KG1 (cell line): ENCODE measurements at regions not wholly inside any gene's neighbourhood (a gene's known extent, or its start where the extent isn't known, plus 50 kb on each side); places are given as distances from the start of the nearest gene placed in this dataset.

Experiments used
- DNase-seq: peaks from one replicate; lab custom pipeline; 2025; lab: John Stamatoyannopoulos, UW

DNA sequence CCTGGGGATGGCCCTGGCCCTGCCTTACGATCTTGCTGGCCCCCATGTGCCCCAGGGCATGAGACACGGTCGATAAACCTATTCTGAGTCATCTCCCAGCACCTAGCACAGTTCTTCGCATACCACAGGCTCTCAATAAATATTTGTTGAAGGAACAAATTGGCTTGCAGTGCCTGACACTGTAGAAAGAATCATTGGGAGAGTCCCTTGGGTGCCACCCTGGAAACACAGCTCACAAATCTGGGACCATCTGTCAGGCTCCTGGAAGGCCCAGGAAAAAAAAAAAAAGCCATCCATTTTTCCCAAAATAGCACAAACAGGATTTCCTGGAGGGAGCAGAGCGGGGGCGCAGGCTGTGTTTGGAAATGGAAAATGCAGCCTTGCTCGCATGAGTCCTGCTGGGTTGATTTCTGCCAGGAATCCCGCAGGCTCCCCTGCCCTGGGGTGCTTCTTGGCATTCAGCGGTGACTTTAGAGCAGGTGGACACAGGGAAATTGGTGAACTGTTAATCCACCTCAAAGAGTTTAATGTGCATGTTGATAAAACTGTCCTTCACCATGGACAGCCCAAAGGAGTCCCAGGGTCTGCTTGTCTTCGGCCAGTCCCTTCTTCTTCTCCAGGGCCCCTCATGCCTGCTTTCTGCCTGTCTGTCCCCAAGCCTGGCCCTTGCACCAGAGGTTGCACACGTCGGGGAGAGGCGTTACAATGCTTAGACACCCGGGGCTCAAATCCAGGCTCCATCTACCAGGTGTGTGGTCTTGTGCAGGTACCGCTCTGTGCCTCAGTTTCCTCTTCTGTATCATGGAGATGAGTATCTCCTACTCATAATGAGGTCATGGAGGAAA is 106.1 kb upstream of the RFLNA start:
- DNase-seq, result no peak

DNA sequence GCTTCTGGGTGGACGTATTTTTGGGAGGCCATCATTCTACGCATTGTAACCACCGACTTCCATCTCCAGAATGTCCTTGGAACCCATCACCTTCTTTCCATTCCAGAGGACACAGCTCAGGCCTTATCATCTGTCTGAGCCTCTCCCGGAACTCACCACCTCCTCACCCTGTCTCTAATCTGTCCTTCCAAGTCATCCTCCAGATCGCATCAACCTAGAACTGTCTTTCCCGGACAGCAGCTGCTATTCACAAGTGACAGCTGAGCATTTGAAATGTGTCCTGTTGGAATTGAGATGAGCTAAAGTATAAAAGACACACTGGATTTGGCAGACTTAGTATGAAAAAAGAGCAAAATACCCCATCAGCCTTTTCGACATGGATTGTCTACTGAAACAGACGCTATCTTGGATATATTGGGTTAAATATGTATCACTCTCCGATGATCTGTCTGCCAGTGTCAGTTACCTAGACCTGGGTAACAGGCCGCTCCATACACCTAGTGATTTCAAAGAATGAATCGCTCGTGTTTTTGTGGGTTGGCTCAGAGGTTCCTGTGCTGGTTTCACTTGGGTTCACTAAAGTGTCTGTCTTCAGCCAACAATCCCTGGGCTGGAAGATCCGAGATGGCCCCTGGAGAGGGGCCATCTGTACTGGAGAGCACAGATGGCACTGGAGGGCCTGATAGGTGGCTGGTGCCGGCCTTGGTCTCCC is 104.4 kb upstream of the RFLNA start:
- DNase-seq, result no peak

DNA sequence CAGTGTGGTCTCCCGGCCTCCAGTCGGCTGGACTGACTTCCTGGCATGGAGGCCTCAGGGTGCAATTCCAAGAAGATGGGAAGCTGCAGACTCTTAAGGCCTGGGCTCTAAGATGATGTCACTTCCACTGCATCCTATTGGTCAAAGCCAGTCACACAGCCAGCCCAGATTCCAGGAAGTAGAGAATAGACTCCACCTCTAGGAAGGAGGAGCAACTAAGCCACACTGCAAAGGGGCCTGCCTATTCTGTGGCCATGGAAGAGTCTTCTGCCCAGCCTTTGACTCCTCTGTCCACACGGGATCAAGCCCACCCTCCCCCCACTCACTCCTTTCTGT is 103.9 kb upstream of the RFLNA start:
- DNase-seq, result no peak

DNA sequence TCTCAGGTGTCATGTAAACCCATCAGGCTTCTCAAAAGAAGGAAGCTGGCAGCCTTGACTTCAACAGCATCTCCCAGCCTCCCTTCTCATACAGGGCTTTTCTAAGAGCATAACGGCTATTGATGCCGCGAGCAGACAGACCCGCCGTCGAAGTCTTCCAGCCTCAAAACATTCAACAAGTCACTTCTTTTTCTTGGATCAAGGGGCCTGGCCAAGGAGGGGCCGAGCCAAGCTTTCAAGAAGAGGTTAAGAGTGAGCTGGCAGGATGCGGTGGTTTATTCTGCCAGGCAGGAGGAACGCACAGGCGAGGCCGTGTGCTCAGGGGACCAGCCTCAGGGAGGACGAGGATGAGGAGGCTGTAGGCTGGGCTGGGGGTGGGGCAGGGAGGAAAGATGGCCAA is 102.9 kb upstream of the RFLNA start:
- DNase-seq, result no peak

DNA sequence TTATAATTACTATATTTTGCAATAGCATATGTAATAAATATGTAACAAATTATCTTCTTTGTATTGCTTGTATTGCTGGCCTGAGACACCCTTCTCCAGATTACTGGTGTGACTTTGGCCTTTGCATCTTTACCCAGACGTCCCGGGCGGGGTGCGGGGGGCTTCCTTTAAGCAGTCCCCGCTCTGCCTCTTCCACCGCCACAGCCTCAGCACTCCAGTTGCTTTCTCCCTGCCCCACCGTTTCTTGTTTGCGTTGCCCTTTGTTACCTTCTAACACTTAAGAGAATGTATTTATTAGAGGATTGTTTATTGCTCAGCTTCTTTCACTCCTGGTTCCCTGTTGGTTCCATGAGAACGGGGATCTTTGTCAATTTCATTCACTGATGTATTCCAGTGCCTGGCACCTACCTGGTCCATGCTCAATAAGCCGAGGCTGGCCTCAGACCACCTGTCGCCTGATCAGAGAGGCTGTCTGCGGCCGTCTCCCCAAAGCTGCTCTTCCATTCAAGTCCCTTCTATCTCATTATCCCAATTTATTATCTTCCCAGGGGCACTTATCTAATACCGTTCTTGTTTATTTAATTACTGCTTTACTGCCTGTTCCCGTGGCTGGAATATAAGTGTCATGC is 100.5 kb upstream of the RFLNA start:
- DNase-seq, result no peak

DNA sequence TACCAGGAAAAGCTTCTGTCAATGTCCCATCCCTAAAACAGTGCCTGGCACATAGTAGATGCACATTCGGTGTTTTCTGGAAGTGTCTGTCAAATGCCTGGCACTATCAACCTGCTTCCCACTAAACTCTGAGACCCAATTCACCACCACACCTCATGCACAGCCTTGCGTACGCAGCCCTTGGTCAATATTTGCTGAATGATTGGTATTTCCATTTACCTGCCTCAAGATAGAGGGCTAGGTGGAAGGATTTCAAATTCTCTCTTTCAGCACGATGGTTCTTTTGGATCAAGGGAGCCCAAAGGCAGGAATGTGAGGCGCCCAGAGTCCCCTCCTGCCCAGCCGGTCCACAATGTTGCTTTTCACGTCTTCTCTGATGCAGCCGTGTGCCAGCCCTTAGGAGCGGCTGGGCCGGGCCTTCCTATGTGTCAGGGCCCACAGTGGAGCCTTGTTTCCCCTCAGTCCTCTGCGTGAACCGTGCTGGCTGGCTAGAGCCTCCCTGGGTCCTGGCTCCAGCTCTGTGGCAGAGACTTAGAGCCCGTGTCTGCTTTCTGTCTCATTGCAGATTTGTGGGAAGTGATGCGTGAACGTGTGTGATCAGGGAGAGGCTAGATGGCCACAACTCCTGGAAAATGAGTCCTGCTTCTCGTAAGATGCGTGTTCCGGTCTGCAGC is 99.9 kb upstream of the RFLNA start:
- DNase-seq, result no peak

DNA sequence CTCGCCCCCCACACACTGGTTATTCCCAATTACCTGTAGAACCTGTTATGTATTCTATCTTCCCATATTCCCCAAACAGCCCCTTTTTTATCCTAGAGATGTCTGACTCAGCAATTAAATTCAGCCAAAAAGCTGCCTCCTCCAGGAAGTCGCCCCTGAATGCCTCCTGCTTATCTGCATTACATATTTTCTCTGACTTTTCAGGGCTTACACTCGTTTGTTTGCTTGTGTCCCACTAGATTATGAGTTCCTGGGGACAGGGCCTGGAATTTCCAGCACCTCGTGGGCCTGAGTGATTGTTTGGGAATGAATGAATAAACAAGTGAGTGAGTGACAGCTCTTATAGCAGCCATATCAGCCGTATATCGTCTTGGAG is 99.3 kb upstream of the RFLNA start:
- no peak for DNase-seq

DNA sequence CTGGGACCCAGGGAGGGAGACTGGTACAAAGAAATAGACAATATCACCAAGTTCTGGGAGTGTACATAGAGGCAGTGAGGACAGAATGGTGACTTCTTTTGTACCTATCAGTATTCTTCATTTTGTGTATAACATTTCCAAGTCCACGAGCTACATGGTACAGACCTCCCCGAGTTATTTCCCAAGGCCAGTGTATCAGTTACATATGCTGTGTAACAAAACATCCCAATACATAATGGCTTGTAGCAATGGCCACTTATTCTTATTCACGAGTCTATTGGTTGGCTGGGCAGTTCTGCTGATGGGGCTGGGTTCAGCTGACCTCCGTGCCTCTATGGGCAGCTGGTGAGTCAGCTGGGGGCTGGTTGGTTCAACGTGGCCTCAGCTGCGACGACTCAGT is 98.7 kb upstream of the RFLNA start:
- no peak for DNase-seq

DNA sequence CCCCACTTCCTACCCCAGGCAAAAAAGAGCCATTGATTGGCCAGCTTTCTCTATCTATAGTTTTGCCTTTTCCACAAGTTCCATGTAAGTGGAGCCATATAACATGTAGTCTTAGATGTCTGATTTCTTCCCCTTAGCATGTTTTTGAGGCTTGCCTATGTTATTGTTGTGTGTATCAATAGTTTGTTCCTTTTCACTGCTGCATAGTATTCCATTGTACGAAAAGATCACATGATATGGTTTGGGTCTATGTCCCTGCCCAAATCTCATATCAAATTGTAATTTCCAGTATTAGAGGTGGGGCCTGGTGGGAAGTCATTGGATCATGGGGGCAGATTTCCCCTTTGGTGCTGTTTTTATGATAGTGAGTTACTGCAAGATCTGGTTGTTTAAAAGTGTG is 93.6 kb upstream of the RFLNA start:
- DNase-seq, result no peak

DNA sequence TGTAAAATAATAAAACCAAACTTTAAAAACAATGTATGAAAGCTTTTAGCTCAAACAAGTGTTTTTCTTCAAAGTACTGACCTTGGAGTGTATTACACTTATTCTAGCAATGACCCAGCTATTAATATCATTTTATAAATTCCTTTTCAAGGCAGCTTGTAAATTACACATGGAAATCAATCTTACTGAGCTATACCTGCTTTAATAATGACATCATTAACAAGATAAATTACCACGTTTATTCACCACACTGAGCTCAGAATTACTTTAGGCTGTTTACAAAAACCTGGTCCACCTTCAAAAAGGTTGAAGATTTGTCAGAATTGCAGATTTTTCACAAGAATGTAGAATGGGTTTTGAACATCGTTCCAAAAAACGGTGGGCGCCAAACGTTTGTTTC is 91.7 kb upstream of the RFLNA start:
- DNase-seq, result no peak

DNA sequence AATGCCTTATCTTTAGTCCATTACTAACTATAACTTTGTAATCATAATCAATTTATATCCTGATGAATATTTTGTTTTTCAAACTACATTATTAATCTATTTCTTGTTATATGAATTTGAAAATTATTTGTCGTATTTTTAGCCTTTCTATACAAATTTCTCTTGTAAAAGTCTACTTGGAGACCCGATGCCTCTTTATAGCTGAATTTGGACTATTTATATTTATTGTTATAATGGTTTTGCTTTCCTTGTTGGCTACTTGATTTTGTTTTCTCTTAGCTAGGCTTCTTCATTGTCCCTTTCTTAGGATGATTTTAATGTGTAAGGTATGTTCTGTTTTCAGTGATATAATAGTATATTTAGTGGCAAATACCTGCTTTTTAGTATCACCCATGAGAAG is 89.5 kb upstream of the RFLNA start:
- no peak for DNase-seq

DNA sequence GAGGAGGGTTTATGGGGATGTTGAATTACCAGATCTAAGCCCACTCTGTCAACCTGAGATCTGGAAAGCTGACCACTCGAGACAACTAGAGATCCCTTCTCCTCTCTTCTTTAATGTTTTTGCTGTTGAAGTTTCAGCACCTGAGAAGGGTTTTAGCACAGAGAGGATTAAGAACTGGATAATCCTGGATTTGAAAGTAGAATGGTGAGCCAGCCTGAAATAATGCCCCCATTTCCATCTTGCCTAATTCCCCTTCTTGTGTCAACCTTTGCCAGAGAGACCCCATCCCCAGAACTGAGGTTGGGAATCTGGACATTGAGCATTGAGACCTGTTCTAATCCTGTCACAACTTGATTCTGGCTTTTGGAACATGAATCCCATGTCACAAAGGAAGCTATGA is 87.8 kb upstream of the RFLNA start:
- DNase-seq, result no peak

DNA sequence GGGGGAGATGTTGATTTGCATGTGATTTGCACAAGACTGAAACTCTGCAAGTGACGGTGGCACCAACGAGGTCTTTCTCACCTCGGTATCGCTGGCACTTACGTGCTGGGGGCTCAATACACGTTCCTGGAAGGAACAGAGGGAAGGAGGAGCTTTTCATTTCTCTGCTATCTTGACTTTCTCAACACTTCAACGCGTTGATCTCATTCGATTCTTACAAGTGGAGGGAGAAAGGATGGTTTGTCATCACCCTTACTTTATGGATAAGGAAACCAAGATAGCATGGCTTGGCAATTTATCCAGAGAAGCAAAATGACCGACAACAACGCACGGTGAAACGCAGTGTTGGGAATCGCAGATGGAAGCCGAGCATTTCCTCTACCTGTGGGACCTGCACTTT is 87.3 kb upstream of the RFLNA start:
- DNase-seq, result no peak

DNA sequence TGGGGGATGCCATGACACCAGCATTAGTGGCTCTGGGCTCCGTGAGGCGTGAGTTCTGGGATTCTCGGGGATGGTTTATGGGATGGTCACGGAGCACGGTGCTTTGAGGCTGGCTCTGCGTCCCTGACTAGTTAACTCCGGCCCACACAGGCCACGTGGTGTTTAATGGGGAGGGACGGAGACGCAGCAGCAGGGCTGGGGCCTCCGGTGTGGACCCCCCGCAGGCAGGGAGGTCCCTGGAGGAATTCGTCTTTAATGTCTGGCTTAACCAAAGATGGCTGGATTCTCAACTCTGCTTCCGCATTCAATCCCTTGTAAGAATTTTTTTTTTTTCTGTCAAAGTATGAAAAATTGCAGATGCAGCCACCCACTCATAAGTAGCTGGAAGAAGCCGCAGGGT is 86.4 kb upstream of the RFLNA start:
- DNase-seq, result no peak

DNA sequence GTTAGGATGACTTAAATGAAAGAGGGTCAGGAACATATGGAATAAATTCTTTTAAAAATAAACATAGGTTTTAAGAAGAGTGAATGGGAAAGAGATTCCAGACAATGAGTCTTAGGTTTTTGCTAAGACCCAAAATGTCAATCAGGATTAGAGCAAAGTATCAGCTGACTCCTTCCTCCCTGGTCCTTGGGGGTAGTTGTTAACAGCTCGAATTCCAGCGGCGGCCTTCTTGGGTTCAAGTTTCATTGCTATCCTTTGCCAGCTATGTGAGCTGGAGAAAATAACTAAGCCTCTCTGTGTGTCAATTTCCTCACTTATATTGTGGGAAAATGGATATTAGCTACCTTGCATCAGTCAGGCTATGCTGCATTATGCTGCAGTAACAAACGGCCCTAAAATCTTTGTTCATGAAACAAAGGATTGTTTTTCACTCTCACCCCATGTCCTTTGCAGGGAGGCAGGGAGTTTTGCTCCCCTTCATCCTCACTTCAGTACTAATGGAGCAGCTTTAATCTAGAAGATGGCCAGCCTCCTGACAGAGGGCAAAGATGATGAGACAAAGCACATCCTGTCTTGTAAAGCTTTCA is 83.8 kb upstream of the RFLNA start:
- no peak for DNase-seq

DNA sequence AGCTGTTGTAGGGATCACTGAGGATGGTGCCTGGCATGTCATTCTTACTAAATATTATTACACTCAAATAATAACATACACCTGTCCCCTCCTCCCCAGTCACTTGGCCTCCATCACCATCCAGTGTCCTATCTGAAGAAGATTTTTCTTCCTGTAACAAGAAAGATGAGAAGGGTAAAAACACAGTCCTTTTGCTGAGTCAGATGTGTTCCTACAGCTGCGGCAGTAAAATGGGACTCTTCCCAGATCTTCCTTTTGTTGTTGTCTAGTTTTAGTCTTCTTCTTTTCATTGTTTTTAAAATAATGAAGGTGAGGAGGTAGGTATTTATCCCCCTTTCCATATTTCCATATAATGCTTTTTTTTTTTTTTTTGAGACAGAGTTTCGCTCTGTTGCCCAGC is 83.1 kb upstream of the RFLNA start:
- DNase-seq, result no peak

DNA sequence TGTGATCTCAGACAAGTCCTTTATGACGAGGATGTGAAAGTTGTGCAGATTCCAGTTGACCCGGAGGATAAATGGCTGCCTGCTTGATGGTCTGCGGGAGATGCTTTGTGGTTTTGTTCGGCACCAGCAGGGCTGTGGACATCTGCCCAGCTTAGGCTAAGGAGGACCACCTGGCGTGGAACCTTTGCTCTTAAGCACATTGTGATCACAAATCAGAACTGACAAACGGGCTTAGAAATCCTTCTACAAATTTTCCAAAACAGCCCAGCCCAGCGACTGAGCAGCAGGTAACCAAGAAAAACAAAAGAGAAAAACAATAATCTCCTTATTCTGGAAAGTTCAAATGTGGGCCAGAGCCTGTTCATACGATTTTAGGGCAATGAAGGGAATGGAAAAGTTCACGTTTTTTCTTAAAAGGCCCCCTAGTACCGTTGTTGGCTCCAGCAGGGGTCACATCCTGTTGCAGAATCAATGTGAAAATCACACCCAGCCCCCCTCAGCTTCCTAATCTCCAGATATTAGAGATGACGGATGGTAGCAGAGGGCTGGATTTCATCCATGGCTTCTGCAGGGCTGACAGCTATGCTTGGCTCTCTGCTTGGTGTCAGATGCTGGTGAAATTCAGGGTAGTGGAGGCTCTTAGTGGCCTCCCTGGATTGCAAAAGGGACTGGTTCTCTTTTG is 81.1 kb upstream of the RFLNA start:
- DNase-seq, result no peak

DNA sequence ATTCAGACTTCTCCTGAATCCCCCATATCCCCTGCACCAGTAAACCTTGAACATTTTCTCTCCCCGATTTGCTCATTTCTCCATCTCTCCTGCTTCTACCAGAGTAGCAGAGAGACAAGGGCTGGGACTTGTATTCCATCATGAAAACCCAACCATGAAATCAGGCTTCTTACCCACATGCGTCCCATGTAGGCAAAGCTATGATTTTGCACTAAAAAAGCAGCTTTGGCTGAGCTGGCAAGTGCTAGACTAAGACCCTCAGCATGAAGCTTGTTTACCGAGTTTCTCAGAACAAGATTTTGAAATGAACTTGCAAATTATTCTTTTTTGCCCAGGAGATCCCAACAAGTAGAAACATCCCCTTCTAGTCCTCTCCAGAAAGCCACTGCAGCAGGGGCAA is 80.3 kb upstream of the RFLNA start:
- no peak for DNase-seq

DNA sequence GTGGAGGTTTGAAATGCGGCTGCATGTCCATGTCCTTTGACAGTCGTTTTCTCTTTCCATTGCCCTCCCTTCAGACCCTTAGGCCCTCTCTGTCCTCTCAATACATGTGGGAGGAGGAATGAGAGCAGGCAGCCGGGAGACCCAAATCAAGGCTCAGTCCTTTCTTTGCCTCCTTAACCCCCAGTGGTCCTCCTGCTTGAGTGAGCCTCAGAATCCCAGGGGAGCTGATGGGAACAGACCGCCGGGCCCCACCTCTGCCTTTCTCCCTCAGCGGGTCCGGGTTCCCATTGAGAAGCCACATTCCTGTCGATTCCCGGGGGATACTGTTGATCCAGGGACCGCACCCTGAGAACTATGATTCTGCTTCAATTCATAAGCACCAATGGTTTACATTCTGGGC is 77.9 kb upstream of the RFLNA start:
- no peak for DNase-seq

DNA sequence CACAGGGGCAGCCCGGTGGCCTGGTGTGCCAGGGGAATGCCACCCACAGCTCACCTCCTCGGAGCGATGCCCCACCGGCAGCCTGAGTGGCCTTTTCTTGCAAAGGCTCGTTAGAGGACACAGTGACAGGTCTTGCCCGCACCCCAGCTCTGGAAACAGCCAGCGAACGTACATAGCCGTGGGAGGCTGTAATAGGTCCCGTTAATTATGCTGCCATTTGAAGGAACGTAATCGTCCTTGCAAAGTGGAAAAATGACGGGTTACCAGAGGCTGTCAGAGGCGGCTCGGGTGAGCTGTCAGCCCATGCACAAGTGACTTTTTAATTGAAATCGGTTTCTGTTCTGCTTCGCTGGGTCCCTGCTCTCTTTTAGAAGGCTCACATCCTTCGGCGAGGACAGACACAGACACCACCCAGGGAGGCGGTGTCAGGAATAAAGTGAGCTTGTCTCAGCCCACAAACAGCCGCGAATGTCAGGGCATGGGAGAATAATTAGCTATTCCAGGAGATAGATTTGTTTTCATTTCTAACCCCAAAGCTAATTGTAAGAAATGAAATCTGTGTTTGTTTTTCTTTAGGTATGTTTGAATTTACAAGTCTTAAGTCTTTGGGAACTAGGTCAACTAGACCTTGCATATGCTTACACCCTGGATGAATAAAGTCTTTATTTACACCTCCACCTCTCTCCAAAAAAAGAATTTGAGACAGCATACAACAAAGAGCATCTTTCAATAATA is 77.2 kb upstream of the RFLNA start:
- no peak for DNase-seq

DNA sequence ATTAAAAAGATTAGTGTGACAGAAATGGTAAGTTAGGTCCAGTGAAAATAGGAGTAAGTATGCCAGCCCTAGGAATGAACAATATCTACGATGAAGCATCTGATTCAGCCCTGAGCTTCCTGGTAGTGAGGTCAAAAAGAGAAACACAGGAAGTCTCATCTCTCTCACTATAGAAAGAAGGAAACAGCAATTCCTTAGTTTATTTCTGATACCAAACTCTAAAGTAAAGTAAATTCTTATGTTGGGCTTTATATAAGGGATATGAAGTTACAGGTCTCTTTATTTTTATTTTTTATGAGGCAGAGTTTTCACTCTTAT is 76.7 kb upstream of the RFLNA start:
- no peak for DNase-seq
